Activated T-helper 1 cell treated with anti-CD3 and anti-CD28 coated beads, Interleukin-2, amount 50 U/mL, for 16 hours (primary cell): ENCODE measurements at regions not wholly inside any gene's neighbourhood (a gene's known extent, or its start where the extent isn't known, plus 50 kb on each side); places are given as distances from the start of the nearest gene placed in this dataset.

Source experiments
- DNase-seq, 2 donors: peaks; one replicate each; pipeline ENCODE4 v3.0.0-alpha.2; 2020; ENCODE audit warnings: low read depth in 1 of 2, low spot score in 1 of 2

DNA sequence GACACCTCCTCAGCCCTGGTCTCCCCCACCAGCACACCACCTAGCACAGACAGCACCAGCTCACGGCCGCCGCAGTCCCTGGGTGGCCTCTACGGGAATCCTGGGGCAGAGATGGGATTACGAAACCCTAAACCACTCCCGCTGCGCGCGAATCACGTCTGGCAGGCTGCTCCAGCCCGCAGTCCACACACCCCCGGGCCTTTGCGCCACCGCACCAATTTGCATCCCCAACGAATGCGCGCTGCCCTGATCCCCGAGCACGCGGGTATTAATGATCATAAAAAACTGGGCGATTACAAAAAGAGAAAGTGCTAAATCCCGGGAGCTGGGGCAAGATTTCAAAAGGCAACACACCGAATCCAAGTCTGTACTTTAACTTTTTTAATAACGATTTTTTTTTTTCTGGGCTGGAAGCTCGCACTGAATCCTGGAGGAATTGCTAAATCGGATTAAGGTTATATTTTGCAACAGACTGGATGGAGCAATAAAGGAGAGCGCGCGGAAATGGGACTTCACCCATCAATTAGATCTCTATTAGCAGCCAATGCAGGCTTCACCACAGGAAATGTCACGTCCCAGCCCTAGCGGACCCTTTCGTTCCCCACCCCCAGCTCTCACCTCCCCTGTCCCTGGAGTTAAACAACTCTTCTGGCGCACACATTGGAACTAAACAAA is 69.8 kb upstream of the TMEM33 start:
- DNase-seq, result no peak

- DNase-seq, result no peak
Measured at GRCh38 chr4:41859087-41859486, 76.1 kb upstream of the TMEM33 start.

DNA sequence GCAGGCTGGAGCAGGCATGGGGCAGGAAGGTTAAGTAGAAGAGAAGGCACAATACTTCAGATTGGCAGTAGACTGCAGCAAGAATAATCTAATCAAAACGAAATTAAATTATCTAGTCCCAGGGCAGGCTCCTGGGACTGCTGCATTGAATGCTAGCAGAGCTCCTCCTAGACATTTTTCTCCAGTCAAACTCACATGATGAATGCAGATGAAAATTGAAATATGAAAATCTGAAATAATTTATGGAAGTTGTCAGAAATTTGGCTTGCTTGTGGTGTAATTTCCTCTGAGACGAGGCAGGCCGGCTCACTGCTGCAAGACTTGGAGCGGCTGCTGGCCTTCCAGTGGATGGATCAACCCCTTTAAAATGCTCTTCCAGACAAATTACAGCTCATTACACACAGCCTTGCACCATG is 78.0 kb upstream of the TMEM33 start:
- no peak for DNase-seq

DNA sequence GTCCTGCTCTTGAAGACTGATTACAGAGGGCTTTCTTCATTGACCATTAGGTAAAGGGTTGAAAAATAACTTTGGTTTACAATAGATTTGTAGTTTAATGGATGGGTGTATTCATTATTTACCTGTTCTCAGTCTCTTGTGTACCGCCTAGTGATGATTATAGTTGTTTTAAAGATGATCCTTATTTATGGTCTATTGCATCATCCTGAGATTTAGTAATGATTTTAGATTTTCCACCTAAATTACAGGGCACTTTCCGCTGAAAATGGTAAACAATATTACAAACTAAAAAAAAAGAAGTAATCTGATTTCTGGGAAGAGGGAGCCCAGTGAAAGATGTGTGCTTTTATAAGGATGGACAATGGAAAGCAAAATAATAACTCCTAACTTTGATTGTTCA is 78.4 kb upstream of the TMEM33 start:
- DNase-seq, result no peak

DNA sequence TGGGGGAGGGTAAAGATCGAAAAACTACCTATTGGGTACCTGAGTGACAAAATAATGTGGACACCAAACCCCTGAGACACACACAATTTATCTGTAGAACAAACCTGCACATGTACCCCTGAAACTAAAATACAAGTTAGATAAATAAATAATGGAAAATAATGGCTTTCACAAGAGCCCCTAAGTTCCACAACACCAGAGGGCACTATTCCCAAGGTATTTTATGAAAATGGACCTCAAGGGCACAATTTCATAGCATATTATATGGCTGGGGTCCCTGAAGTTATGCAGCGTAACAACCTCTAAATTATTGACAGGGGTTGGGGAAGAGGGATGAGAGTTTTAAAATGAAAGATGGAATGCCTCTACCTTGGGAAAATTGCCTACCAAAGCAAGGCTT is 81.3 kb upstream of the TMEM33 start:
- no peak for DNase-seq

DNA sequence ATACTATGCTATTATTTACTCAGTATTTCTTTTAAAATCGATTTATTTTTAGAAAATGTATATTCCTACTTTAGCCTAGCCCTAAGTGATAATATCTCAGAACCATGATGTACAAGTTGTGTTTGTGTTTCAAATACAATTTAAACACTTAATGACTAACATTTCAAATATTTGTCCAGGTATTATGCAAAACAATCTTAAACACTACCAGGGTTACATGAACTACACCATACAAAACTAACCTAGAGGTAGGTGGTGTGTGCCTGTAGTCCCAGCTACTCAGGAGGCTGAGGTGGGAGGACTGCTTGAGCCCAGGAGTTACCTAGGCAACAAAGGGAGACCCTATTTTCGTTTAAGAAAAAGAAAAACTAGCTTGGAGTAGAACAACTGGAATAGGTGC is 83.0 kb upstream of the TMEM33 start:
- DNase-seq, result no peak

DNA sequence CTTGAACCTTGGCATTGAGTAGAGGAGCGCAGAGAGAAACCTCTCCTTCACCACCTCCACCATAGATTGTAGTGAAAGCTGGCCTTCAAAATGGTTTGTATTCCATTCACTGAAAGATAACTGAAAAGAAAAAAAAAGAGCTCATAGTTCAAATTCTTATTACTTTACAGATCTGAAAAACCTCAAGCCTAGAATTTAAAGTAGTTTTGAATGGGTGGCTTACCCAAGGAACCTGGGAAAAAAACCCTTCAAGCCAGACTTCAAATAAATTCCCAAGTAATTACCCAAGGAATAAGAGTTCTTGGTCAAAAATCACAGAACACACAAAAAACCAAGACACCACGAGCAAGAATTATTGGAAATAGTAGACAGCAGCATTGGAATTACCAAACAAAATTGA is 83.6 kb upstream of the TMEM33 start:
- DNase-seq, result no peak

GRCh38 chr4:41844327-41844726 is 90.9 kb upstream of the TMEM33 start:
- no peak for DNase-seq

- no peak for DNase-seq
Measured at GRCh38 chr4:41839916-41840854, 91.7 kb upstream of the PHOX2B start.

- no peak for DNase-seq
Measured at GRCh38 chr4:41838590-41838989, 90.1 kb upstream of the PHOX2B start.

DNA sequence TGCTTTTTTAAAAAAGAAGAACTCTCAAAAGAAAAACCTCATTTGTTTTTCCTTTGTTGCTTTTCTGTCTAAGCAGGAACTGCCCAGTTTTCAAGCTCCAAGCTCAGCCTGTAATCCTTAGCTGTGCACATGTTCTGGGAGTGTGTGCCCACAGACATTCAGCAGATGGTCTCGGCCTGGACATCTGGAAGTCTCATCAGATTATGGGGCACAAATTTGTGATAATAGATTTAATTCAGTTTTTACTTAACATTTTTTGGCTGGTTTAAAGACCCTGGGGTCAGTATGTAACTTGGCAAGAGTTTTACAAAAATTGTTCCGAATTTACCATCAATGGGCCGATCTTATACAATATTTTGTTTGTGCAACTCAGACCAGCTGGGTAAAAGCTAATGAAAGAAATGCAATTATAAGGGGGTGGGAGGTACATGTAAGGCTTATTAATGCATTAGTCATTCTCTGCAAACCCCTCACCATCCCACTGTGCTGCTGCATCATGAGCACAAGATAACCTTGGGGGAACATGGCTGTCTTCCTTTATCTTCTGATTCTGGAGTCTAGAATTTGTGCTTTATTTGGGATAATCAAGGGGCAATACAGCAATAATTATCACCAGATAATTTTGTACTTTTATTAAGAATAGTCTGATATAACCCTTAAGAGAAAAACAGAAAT is 86.9 kb upstream of the PHOX2B start:
- no peak for DNase-seq

GRCh38 chr4:41832961-41833360 is 84.4 kb upstream of the PHOX2B start:
- DNase-seq, result no peak

- no peak for DNase-seq
Measured at GRCh38 chr4:41822325-41822724, 73.8 kb upstream of the PHOX2B start.

DNA sequence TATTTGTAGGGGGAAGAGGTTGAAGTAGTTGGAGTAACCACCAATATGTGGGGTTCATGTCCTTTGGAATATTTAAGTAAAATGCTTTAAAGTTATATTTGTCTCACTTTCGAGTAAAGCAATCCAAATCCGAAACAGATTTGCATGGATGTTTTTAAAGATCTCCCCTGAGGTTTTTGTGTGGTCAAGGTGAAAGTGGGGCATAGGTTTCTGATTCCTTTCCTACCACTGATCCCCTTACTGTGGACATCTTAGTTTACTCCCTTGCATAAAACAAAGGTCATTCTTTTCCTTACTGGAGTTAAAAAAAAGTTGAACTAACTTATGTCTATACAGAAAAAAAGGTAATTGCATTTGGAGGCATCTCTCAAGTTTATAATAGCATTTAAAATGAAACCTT is 71.9 kb upstream of the PHOX2B start:
- no peak for DNase-seq

- DNase-seq, result no peak
Measured at GRCh38 chr4:41819621-41820020, 71.1 kb upstream of the PHOX2B start.

DNA sequence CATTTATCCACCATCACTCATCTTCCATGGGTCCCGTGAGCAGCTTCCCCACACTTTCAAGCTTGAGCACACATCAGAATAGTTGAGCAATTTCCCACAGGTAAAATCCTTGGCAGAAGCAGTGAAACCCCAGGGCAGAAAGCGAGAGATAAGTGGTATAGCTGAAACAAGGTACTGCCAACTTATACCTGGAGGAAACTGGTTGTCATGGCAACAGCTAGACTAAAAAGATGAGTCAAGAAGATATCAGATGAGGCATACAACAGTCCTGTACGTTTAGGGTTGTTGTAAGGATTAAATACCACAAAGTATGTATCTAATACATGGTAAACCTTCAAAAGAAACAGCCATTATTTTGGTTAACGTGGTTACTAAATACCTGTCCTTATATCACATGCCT is 66.9 kb upstream of the PHOX2B start:
- no peak for DNase-seq

DNA sequence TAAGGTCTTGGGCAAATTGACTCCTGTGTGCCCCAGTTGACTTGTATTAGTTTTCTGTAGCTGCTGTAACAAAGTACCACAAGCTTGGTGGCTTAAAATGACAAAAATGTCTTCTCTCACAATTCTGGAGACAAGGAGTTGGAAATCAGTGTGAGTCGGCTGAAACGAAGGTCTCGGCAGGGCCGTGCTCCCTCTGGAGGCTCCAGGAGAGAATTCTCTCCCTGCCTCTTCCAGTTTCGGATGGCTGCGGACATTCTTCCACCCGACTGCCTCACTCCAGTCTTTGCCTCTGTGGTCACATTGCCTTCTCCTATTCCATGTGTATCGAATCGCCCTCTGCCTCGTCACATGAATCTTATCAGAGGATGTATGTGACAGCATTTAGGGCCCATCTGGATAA is 66.0 kb upstream of the PHOX2B start:
- no peak for DNase-seq

GRCh38 chr4:41806807-41807206 is 58.3 kb upstream of the PHOX2B start:
- DNase-seq, result no peak

GRCh38 chr4:41802590-41802989 is 54.1 kb upstream of the PHOX2B start:
- no peak for DNase-seq

DNA sequence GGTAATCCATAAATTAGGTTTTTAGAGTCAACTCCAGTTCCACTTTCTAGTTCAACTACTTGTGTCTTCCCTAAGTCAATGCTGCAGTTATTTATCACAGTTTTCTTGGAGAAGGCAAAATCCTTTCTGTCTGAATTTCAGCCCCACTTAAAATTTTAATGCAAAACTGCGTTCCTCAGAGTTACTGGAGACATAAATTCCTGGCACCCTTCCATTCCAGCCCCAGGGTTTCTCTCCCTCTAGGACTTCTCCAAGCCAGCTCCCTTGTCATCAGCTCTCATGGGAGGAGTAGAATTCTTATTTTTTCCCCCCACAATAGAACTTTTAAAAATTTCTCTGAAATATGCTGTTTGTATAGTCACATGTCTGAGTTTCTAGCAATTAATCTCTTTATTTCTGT is 50.6 kb upstream of the PHOX2B start:
- no peak for DNase-seq
